HG03378 (cell line): ENCODE measurements at regions not wholly inside any gene's neighbourhood (a gene's known extent, or its start where the extent isn't known, plus 50 kb on each side); places are given as distances from the start of the nearest gene placed in this dataset.
"Not testable (repeated sequence)": the region's sequence is repeated elsewhere in the genome, so short reads cannot be mapped to it uniquely, and the experiment has no call there.

Experiments used
- ATAC-seq: cut with Tn5 transposase; IDR thresholded peaks from one replicate; pipeline ENCODE4 v1.9.1; 2021; ENCODE audit warnings: mild to moderate bottlenecking, moderate library complexity; ENCODE audit not compliant: unreplicated experiment

- no peak for ATAC-seq
Measured at GRCh38 chr16:86858501-86858900, 280.2 kb downstream of the FOXL1 start.

GRCh38 chr16:86861270-86861858, 283.0 kb downstream of the FOXL1 start:
- ATAC-seq, result not testable (repeated sequence)

DNA sequence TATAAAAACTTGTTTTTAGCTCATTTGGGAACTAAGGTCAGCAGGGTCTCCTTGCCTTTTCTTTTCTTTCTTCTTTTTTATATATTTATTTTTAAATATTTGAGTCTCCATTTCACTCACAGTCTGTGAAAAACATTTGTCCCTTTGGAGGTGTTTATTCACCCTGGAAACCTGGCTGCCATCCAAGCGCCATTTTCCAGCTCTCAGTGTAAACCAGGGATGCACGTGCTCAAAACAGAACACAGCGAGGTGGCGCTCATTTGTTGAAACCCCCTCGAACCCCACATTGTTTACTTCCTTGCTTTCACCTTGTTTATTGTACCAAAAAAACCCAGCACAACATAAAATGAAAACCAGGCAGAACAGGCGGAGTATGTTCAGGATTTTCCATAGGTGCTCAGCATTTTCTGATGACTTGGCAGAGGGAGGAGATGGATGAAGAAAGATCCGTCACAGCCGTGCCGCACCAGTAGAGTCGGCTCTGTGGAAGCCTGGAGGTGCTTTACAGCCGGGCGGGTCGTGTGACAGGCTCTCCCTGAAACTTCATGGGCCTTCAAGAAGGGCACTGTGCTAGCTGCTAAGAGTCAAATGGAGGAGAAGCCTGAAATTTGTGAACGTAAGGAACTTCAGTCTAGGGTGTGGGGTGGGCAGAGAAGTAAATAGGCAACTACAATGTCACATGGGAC, 284.4 kb downstream of the FOXL1 start:
- ATAC-seq, result no peak

DNA sequence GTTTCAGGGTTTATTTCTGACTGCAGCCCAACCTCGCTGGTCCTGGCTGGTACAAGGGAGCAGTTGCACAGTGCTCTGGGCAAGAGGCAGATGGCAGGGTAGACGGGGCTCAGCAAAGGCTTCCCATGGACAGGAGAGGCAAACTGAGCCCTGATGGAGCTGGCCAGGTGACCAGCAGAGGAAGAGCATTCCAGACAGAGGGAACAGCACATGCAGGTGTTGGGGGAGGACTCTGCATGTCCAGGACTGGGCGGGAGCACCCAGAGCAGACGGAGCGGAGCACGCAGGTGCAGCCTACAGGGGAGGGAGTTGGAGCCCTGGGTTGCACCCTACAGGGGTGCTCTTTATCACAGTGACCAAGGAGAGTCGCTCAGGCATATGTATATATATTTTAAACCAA, 285.3 kb downstream of the FOXL1 start:
- no peak for ATAC-seq

GRCh38 chr16:86864586-86864985, 286.2 kb downstream of the FOXL1 start:
- no peak for ATAC-seq

GRCh38 chr16:86865851-86866662, 287.7 kb downstream of the FOXL1 start:
- ATAC-seq, result no peak

DNA sequence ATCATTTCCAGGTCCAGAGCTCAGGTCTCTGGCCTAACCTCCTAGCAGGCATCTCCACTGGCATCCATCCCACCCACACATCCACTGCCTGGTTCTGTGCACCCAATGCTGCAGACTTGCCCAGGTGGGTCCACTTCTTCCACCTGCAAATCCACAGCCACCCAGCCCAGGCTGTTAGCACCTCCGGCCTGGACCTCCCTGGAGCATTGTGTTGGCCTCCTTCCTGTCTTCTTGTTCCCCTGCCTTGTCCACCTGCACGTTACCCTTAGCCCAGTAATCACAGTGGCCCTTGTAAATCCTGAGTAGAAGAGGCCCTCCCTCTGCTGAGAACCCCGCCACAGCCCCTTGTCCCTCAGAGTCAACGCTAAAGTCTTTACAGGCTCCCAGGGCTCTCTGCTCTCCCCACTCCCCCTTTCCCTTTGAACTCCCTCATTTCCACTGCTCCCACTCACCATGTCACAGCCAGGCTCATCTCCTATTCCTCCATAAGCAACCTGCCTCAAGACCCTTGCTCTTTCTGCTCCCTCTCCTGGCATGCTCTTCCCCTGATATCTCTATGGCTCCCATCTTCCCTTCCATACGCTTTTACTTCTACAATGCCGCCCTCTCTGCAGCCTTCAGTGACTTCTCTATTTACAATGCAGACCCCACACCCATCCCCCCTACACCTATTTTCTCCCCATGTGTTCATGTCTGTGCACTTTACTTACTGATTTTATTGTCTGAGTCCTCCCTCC, 288.8 kb downstream of the FOXL1 start:
- no peak for ATAC-seq

- no peak for ATAC-seq
Measured at GRCh38 chr16:86868070-86868469, 289.7 kb downstream of the FOXL1 start.

- no peak for ATAC-seq
Measured at GRCh38 chr16:86868786-86869185, 290.4 kb downstream of the FOXL1 start.

- no peak for ATAC-seq
Measured at GRCh38 chr16:86869288-86870022, 291.1 kb downstream of the FOXL1 start.

DNA sequence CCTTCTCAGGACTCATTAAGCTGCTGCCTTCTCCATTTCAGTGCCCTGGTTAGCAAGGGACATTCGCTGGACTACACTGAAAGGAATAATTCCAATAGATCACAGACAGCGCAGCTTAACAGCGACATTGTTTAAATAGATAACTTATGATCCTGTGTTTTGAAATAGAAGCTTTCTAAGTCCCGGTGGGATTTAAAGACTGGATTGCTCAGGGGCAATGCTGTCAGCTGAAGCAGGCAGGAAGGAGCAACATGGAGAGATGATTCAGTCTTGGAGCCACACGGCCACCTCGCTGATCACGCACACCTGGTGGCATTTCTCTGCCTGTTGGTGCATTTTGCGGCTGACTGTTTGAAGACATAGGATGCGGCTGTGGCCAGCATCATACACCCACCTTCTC, 292.0 kb downstream of the FOXL1 start:
- ATAC-seq, result no peak

- no peak for ATAC-seq
Measured at GRCh38 chr16:86872131-86872530, 293.8 kb downstream of the FOXL1 start.

GRCh38 chr16:86872833-86873232, 294.5 kb downstream of the FOXL1 start:
- no peak for ATAC-seq

- no peak for ATAC-seq
Measured at GRCh38 chr16:86874141-86874540, 295.8 kb downstream of the FOXL1 start.

- ATAC-seq, result no peak
Measured at GRCh38 chr16:86876499-86876898, 298.1 kb downstream of the FOXL1 start.

GRCh38 chr16:86877108-86877507, 298.8 kb downstream of the FOXL1 start:
- ATAC-seq, result no peak

DNA sequence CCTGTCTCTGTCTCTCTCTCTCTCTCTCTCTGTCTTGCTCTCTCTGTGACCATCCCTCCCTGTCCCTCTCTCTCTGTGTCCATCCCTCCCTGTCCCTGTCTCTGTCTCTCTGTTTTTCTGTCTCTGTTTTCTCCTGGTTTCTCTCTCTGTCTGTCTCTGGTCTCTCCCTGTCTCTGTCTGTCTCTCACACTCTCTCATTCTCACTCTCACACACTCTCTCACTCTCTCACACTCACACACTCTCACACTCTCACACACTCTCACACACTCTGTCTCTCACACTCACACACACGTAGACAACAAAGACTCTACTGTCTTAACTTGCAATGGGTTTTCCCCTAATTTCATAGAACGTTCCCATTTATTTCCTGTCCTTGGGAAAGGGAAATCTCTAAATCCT, 299.5 kb downstream of the FOXL1 start:
- ATAC-seq, result no peak

DNA sequence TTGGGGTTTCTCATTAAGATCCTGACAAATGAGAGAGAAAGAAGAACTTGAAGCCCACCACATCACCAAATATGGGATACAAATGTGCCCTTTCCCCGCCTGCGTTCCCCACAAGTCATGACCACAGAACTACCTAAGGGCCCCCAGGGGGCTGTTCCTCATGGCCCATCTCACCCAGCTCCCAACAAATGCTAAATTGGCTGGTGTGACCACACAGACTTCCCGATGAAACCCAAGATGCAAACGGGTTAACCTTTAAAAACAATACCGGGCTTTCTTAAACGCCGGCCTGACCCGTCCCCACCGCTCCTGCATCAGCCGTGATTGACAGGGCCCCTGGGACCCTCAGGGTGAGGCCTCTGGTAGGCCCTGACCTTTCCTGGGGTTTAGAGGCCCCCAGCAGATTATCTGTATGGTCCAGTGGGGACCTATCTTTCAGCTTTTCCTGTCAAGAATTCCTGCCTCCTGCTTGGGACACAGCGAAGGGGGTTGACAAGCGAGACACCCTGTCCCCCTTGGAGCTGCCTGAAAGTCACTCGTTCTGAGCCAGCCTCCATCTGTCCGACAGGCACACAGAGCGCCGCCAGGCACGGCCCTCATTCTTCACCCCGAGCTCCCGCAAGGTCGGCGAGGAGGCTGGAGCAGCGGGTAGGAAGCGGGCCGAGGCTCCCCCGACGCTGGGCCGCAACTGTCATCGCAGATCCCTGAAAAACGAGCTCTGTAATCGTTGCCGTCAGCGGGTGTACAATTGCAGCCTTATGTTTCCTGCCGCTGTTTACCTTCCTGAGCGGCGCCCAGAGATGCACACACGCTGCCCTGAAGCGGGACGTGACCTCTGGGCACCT, 300.1 kb downstream of the FOXL1 start:
- no peak for ATAC-seq

DNA sequence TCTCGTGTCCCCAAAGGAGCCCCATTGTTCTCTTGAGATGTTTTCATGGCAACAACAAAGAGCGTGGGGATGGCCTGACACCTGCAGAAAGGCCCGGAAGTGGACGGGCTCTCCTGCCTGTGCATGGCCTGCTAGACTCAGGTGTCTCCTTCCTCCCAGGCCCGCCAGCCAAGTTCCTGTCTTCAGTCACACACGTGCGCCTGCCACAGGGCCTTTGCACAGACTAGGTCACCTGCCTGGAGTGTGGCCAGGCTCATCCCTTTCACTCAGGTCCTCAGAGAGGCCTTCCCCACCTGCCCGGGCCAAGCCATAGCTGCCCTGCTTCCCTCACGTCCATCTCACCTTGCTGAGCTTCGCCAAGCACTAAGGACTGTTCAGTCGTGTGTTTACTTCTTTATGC, 300.9 kb downstream of the FOXL1 start:
- no peak for ATAC-seq
